Nucleus accumbens (tissue), 56 donors: ENCODE measurements at regions not wholly inside any gene's neighbourhood (a gene's known extent, or its start where the extent isn't known, plus 50 kb on each side); places are given as distances from the start of the nearest gene placed in this dataset.
"Not testable (repeated sequence)": the region's sequence is repeated elsewhere in the genome, so short reads cannot be mapped to it uniquely, and the experiment has no call there.

Source experiments
- DNase-seq, 56 donors: peaks; one replicate each; lab custom pipeline; 2025; lab: John Stamatoyannopoulos, UW

GRCh38 chr17:43316522-43317142, 82.2 kb upstream of the ARL4D start:
- no peak for DNase-seq

- no peak for DNase-seq
Observed at GRCh38 chr17:43315858-43316521, 82.2 kb upstream of the RNU2-1 start.

GRCh38 chr17:43315369-43315768, 81.6 kb upstream of the RNU2-1 start:
- no peak for DNase-seq

- DNase-seq: no peak
Observed at GRCh38 chr17:43314611-43315011, 80.8 kb upstream of the RNU2-1 start.

GRCh38 chr17:43312011-43312410, 78.2 kb upstream of the RNU2-1 start:
- no peak for DNase-seq

GRCh38 chr17:43309505-43310332, 75.9 kb upstream of the RNU2-1 start:
- DNase-seq: no peak

GRCh38 chr17:43308999-43309398, 75.2 kb upstream of the RNU2-1 start:
- DNase-seq: no peak

GRCh38 chr17:43304792-43305191, 71.0 kb upstream of the RNU2-1 start:
- not testable (repeated sequence) for DNase-seq

GRCh38 chr17:43303049-43303448, 69.3 kb upstream of the RNU2-1 start:
- DNase-seq: not testable (repeated sequence)

- not testable (repeated sequence) for DNase-seq
Observed at GRCh38 chr17:43299300-43300076, 65.7 kb upstream of the RNU2-1 start.

GRCh38 chr17:43289670-43290069, 55.9 kb upstream of the RNU2-1 start:
- not testable (repeated sequence) for DNase-seq

- DNase-seq: not testable (repeated sequence)
Observed at GRCh38 chr17:43283606-43284005, 49.8 kb upstream of the RNU2-1 start.
